Glutamatergic neuron (in vitro differentiated cells): ENCODE measurements at regions not wholly inside any gene's neighbourhood (a gene's known extent, or its start where the extent isn't known, plus 50 kb on each side); places are given as distances from the start of the nearest gene placed in this dataset.

Experiments
- DNase-seq: peaks from one replicate; pipeline ENCODE4 v3.0.0; 2022
- H3K27ac Mint-ChIP-seq: one replicate; pipeline ENCODE4 v1.8.0; 2020; ENCODE audit warnings: mild to moderate bottlenecking, mixed read lengths, inconsistent platforms; ENCODE audit not compliant: unreplicated experiment
- H3K27me3 Mint-ChIP-seq: one replicate; pipeline ENCODE4 v1.8.0; 2020; ENCODE audit warnings: mild to moderate bottlenecking, moderate library complexity, mixed read lengths, inconsistent platforms; ENCODE audit not compliant: unreplicated experiment
- H3K36me3 Mint-ChIP-seq: one replicate; pipeline ENCODE4 v1.8.0; 2020; ENCODE audit warnings: mild to moderate bottlenecking, mixed read lengths, inconsistent platforms; ENCODE audit not compliant: unreplicated experiment
- H3K4me1 Mint-ChIP-seq: one replicate; pipeline ENCODE4 v1.8.0; 2020; ENCODE audit warnings: mild to moderate bottlenecking, low read depth, mixed read lengths, inconsistent platforms; ENCODE audit not compliant: unreplicated experiment
- H3K4me3 Mint-ChIP-seq: one replicate; pipeline ENCODE4 v1.8.0; 2020; ENCODE audit warnings: mild to moderate bottlenecking, mixed read lengths, inconsistent platforms; ENCODE audit not compliant: unreplicated experiment
- H3K9me3 Mint-ChIP-seq: one replicate; pipeline ENCODE4 v1.8.0; 2020; ENCODE audit warnings: mild to moderate bottlenecking, moderate library complexity, mixed read lengths, inconsistent platforms; ENCODE audit not compliant: unreplicated experiment
- CTCF ChIP-seq: fragments of 200-600 bp; sonication (generic); IDR thresholded peaks from one replicate; pipeline ENCODE4 v1.5.0; 2021; ENCODE audit not compliant: partially characterized antibody, unreplicated experiment

GRCh38 chr4:45160951-45161350 lies 434.6 kb upstream of the GNPDA2 start:
- no peak overlapping the region for H3K27ac Mint-ChIP-seq
- no peaks in the 10 kb centered on the region for H3K9me3 Mint-ChIP-seq
- peaks cover 1% of the 10 kb centered on the region for H3K27me3 Mint-ChIP-seq
- H3K4me3 Mint-ChIP-seq, result no peak overlapping the region
- no peaks in the 10 kb centered on the region for H3K4me1 Mint-ChIP-seq
- DNase-seq, result no peak
- no peaks in the 10 kb centered on the region for H3K36me3 Mint-ChIP-seq
- no peak for TF ChIP-seq CTCF

GRCh38 chr4:45155081-45155777 lies 428.9 kb upstream of the GNPDA2 start:
- DNase-seq, result no peak
- Mint-ChIP-seq H3K36me3 (no peaks in the 10 kb centered on the region), H3K4me1 (no peaks in the 10 kb centered on the region), H3K9me3 (no peaks in the 10 kb centered on the region), H3K4me3 (no peak overlapping the region), H3K27ac (no peak overlapping the region), H3K27me3 (no peaks in the 10 kb centered on the region)
- TF ChIP-seq CTCF, result no peak

- no peak overlapping the region for H3K4me3 Mint-ChIP-seq
- H3K27me3 Mint-ChIP-seq, result no peaks in the 10 kb centered on the region
- no peak overlapping the region for H3K27ac Mint-ChIP-seq
- H3K36me3 Mint-ChIP-seq, result no peaks in the 10 kb centered on the region
- no peaks in the 10 kb centered on the region for H3K4me1 Mint-ChIP-seq
- H3K9me3 Mint-ChIP-seq, result no peaks in the 10 kb centered on the region
- TF ChIP-seq CTCF, result no peak
- no peak for DNase-seq
These were observed 421.5 kb upstream of the GNPDA2 start for GRCh38 chr4:45147866-45148265.

GRCh38 chr4:45131020-45131419 lies 404.7 kb upstream of the GNPDA2 start:
- no peaks in the 10 kb centered on the region for H3K9me3 Mint-ChIP-seq
- H3K4me1 Mint-ChIP-seq, result no peaks in the 10 kb centered on the region
- H3K36me3 Mint-ChIP-seq, result peaks cover 6% of the 10 kb centered on the region
- TF ChIP-seq CTCF, result no peak
- H3K27me3 Mint-ChIP-seq, result peaks cover 2% of the 10 kb centered on the region
- DNase-seq, result no peak
- H3K27ac Mint-ChIP-seq, result no peak overlapping the region
- no peak overlapping the region for H3K4me3 Mint-ChIP-seq

GRCh38 chr4:45122406-45122805 lies 396.1 kb upstream of the GNPDA2 start:
- no peaks in the 10 kb centered on the region for H3K36me3 Mint-ChIP-seq
- H3K9me3 Mint-ChIP-seq, result no peaks in the 10 kb centered on the region
- no peak for DNase-seq
- no peak for TF ChIP-seq CTCF
- no peak overlapping the region for H3K27ac Mint-ChIP-seq
- no peaks in the 10 kb centered on the region for H3K27me3 Mint-ChIP-seq
- no peaks in the 10 kb centered on the region for H3K4me1 Mint-ChIP-seq
- no peak overlapping the region for H3K4me3 Mint-ChIP-seq
